Nephron progenitor cell (in vitro differentiated cells): ENCODE measurements at regions not wholly inside any gene's neighbourhood (a gene's known extent, or its start where the extent isn't known, plus 50 kb on each side); places are given as distances from the start of the nearest gene placed in this dataset.

ENCODE experiments used
- DNase-seq: peaks from one replicate; pipeline ENCODE4 v3.0.0; 2021
- H3K27ac Mint-ChIP-seq: 2 replicates; pipeline ENCODE4 v1.8.0; 2021; ENCODE audit warnings: mild to moderate bottlenecking, moderate library complexity, mixed read lengths
- H3K27me3 Mint-ChIP-seq: 2 replicates; pipeline ENCODE4 v1.8.0; 2021; ENCODE audit warnings: mild to moderate bottlenecking, low read depth, mixed read lengths; ENCODE audit not compliant: poor library complexity
- H3K36me3 Mint-ChIP-seq: 2 replicates; pipeline ENCODE4 v1.8.0; 2021; ENCODE audit warnings: low read depth, mixed read lengths
- H3K4me1 Mint-ChIP-seq: 2 replicates; pipeline ENCODE4 v1.8.0; 2021; ENCODE audit warnings: mixed read lengths
- H3K4me3 Mint-ChIP-seq: 2 replicates; pipeline ENCODE4 v1.8.0; 2021; ENCODE audit warnings: mild to moderate bottlenecking, moderate library complexity, mixed read lengths
- H3K9me3 Mint-ChIP-seq: 2 replicates; pipeline ENCODE4 v1.8.0; 2021; ENCODE audit warnings: mild to moderate bottlenecking, moderate library complexity, mixed read lengths
- TF ChIP-seq, protein P1 (sequence below): fragments of 200-600 bp; sonication (generic); IDR thresholded peaks from 2 replicates; pipeline ENCODE4 v1.5.0; 2021; ENCODE audit warnings: antibody characterized with exemption

DNA sequence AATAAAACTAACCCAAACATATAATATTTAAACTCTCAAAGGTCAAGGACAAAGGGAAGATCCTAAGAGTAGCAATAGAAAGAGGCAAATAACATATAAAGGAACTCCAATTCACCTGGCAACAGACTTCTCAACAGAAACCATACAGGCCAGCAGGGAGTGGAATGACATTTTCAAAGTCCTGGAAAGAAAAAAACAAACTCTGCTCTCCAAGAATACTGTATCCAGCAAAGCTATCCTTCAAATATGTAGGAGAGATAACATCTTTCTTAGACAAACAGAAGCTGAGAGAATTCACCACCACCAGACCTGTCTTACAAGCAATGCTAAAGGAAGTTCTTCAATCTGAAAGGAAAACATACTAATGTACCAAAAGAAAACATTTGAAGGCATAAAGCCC lies 51.5 kb upstream of the TMEM158 start:
- TF ChIP-seq, protein P1, sequence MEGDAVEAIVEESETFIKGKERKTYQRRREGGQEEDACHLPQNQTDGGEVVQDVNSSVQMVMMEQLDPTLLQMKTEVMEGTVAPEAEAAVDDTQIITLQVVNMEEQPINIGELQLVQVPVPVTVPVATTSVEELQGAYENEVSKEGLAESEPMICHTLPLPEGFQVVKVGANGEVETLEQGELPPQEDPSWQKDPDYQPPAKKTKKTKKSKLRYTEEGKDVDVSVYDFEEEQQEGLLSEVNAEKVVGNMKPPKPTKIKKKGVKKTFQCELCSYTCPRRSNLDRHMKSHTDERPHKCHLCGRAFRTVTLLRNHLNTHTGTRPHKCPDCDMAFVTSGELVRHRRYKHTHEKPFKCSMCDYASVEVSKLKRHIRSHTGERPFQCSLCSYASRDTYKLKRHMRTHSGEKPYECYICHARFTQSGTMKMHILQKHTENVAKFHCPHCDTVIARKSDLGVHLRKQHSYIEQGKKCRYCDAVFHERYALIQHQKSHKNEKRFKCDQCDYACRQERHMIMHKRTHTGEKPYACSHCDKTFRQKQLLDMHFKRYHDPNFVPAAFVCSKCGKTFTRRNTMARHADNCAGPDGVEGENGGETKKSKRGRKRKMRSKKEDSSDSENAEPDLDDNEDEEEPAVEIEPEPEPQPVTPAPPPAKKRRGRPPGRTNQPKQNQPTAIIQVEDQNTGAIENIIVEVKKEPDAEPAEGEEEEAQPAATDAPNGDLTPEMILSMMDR, result no peak
- no peak overlapping the region for H3K4me3 Mint-ChIP-seq
- no peak overlapping the region for H3K27ac Mint-ChIP-seq
- no peaks in the 10 kb centered on the region for H3K36me3 Mint-ChIP-seq
- peaks cover 52% of the 10 kb centered on the region for H3K9me3 Mint-ChIP-seq
- H3K4me1 Mint-ChIP-seq, result no peaks in the 10 kb centered on the region
- DNase-seq, result no peak
- no peaks in the 10 kb centered on the region for H3K27me3 Mint-ChIP-seq

DNA sequence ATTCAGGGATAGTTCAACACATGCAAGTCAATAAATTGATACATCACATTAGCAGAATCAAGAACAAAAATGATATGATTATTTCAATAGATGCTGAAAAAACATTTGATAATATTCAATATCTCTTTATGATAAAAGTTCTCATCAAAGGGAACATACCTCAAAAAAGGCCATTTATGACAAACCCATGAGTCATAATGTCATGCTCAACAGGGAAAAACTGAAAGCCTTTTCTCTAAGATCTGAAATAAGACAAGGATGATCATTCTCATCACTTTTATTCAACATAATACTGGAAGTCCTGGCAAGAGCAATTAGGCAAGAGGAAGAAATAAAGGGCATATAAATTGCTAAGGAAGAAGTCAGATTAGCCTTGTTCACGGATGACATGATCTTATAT lies 54.1 kb upstream of the TMEM158 start:
- Mint-ChIP-seq H3K4me1 (no peaks in the 10 kb centered on the region), H3K9me3 (peaks cover 52% of the 10 kb centered on the region)
- TF ChIP-seq, protein P1, result no peak

DNA sequence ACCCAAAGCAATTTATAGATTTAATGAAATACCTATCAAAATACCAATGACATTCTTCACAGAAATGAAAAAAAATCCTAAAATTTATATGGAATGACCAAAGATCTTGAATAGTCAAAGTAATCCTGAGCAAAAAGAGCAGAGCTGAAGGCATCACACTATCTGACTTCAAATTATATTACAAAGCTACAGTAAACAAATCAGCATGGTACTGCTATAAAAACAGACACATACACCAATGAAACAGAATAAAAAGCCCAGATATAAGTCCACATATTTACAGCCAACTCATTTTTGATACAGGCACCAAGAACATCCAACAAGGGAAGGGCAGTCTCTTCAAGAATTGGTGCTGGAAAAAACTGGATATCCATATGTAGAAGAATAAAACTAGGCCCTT lies 54.9 kb upstream of the TMEM158 start:
- Mint-ChIP-seq H3K27me3 (no peaks in the 10 kb centered on the region), H3K36me3 (no peaks in the 10 kb centered on the region), H3K4me1 (no peaks in the 10 kb centered on the region), H3K27ac (no peak overlapping the region), H3K9me3 (peaks cover 49% of the 10 kb centered on the region), H3K4me3 (no peak overlapping the region)
- no peak for DNase-seq
- TF ChIP-seq, protein P1, result no peak

More for the DNA sequence above, 54.1 kb upstream of the TMEM158 start:
- DNase-seq, result no peak
- no peaks in the 10 kb centered on the region for H3K36me3 Mint-ChIP-seq
- no peaks in the 10 kb centered on the region for H3K27me3 Mint-ChIP-seq
- no peak overlapping the region for H3K4me3 Mint-ChIP-seq
- H3K27ac Mint-ChIP-seq, result no peak overlapping the region

DNA sequence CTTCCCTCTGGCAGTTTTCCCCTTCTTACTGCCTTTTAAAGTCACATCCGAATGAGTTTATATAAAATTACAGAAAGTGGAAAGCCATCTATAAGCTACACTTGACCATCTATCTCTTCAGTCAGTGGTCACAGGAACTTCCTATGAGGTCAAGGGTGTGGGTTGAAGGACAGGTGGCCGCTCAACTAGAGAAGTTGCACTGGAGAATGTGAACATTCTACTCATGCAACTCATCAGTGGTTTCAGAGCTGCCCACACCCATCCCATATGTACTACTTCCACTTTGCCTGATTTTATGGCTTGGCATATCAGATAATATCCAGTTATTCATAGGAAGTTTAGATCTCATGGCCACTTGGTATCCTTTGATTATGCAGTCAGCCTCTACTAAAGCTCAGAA lies 57.4 kb upstream of the TMEM158 start:
- H3K4me3 Mint-ChIP-seq, result no peak overlapping the region
- no peak overlapping the region for H3K27ac Mint-ChIP-seq
- no peaks in the 10 kb centered on the region for H3K36me3 Mint-ChIP-seq
- peaks cover 11% of the 10 kb centered on the region for H3K27me3 Mint-ChIP-seq
- peaks cover 35% of the 10 kb centered on the region for H3K9me3 Mint-ChIP-seq
- no peaks in the 10 kb centered on the region for H3K4me1 Mint-ChIP-seq
- TF ChIP-seq, protein P1, result no peak
- DNase-seq, result no peak

DNA sequence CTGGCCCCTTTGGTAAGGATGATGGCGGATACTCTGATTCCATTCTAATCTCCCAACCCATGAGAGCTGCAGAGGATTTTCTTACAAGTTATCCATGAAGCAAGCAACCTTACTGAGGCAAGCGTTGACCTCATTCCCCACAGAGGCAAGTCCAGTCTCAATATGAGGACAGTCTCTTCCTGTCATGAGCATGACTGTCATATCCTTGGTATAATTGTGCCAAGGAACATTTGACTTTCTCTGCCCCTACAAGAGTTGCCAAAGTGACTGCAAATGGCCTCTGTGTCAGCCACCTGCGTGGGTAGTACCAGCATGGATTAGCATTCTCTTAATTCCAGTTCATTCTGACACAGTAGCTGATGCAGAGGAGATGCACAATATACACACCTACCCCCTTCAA lies 71.2 kb upstream of the TMEM158 start:
- Mint-ChIP-seq H3K27me3 (peaks cover 32% of the 10 kb centered on the region), H3K36me3 (no peaks in the 10 kb centered on the region), H3K27ac (no peak overlapping the region), H3K9me3 (peaks cover 15% of the 10 kb centered on the region), H3K4me1 (no peaks in the 10 kb centered on the region), H3K4me3 (no peak overlapping the region)
- DNase-seq, result no peak
- TF ChIP-seq, protein P1, result no peak

DNA sequence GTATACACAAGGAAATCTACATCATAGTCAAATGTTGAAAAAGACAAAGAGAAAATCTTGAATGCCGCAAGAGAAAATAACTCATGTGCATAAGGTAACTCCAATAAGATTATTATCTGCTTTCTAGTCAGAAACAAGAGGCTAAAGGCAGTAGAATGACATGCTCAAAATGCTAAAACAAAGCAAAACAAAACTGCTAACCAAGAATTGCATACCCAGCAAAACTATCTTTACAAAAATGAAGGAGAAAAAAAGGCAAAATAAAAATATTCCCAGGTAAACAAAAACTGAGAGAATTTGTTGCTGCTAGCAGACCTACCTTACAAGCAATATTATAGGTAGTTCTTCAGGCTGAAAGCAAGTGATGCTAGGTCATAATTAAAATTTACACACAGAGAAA lies 76.4 kb upstream of the TMEM158 start:
- DNase-seq, result no peak
- H3K27me3 Mint-ChIP-seq, result peaks cover 21% of the 10 kb centered on the region
- no peaks in the 10 kb centered on the region for H3K36me3 Mint-ChIP-seq
- H3K4me1 Mint-ChIP-seq, result no peaks in the 10 kb centered on the region
- H3K27ac Mint-ChIP-seq, result no peak overlapping the region
- no peak overlapping the region for H3K4me3 Mint-ChIP-seq
- TF ChIP-seq, protein P1, result no peak
- H3K9me3 Mint-ChIP-seq, result peaks cover 31% of the 10 kb centered on the region
